Loucy (cell line): ENCODE measurements at regions not wholly inside any gene's neighbourhood (a gene's known extent, or its start where the extent isn't known, plus 50 kb on each side); places are given as distances from the start of the nearest gene placed in this dataset.

ENCODE experiments used
- CTCF ChIP-seq: fragments of 200-600 bp; sonication (generic); conservative IDR thresholded peaks from 2 replicates; pipeline ENCODE4 v1.5.1; 2014; ENCODE audit warnings: mild to moderate bottlenecking, antibody characterized with exemption, low read length
- EZH2phosphoT487 ChIP-seq: fragments of 200-600 bp; IDR thresholded peaks from 2 replicates; pipeline ENCODE4 v1.6.1; 2018; ENCODE audit warnings: antibody characterized with exemption, mild to moderate bottlenecking, moderate library complexity, borderline replicate concordance

- TF ChIP-seq CTCF (no peak), EZH2phosphoT487 (no peak)
Observed at GRCh38 chr2:21591926-21592325, 468.2 kb downstream of the TDRD15 start.
